Nephron (organoid): ENCODE measurements at regions not wholly inside any gene's neighbourhood (a gene's known extent, or its start where the extent isn't known, plus 50 kb on each side); places are given as distances from the start of the nearest gene placed in this dataset.

ENCODE experiments used
- H3K27ac Mint-ChIP-seq, 3 experiments: 2 replicates each; pipeline ENCODE4 v1.8.0; 2020; ENCODE audit warnings: mixed read lengths in 3 of 3, mild to moderate bottlenecking in 2 of 3, moderate library complexity in 1 of 3
- H3K27me3 Mint-ChIP-seq: 2 replicates; pipeline ENCODE4 v1.8.0; 2021; ENCODE audit warnings: low read depth, mild to moderate bottlenecking, moderate library complexity, mixed read lengths
- H3K36me3 Mint-ChIP-seq: 2 replicates; pipeline ENCODE4 v1.8.0; 2020; ENCODE audit warnings: low read depth, mixed read lengths
- H3K4me1 Mint-ChIP-seq: 2 replicates; pipeline ENCODE4 v1.8.0; 2020; ENCODE audit warnings: mixed read lengths
- H3K4me3 Mint-ChIP-seq, 3 experiments: 2 replicates each; pipeline ENCODE4 v1.8.0; 2020; ENCODE audit warnings: mild to moderate bottlenecking in 3 of 3, mixed read lengths in 3 of 3, moderate library complexity in 2 of 3
- H3K9me3 Mint-ChIP-seq: 2 replicates; pipeline ENCODE4 v1.8.0; 2020; ENCODE audit warnings: mixed read lengths
- TF ChIP-seq, protein P1 (sequence below), 3 experiments: fragments of 200-600 bp; sonication (generic); IDR thresholded peaks; one replicate each; pipeline ENCODE4 v1.5.0; 2021; ENCODE audit warnings: antibody characterized with exemption in 3 of 3; ENCODE audit not compliant: unreplicated experiment in 3 of 3

DNA sequence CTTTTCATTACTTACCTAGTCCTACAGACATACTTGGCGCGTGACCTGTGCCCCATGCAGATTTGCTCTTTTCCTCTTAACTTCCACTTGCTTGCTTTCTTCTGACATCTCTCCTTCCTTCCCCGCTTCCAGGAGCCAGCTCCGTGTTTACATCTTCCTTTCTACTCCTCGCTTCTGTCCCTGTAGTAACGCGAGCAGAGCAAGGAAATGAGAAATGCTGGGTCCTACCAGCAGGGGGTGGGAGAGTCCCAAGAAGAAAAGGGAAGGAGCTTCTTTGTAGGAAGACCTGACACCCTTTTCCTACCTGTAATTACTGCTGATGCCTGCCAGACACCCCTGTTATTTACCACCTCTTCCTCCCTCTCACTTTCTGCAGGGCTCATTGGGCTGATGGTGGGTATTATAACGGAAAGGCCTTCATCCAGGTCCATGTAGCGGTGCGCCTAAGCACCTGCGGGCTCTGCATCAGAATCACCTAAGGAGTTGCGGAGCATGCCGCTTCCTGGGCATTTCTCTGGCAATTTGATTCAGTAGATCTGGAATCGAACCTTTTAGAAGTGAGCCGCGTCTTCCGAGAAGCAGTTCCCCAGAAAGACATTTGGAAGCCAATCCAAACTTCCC lies 1260.8 kb upstream of the WWC1 start:
- Mint-ChIP-seq H3K9me3 (no peaks in the 10 kb centered on the region), H3K4me3 (no peak overlapping the region), H3K4me1 (peaks cover 6% of the 10 kb centered on the region), H3K36me3 (no peaks in the 10 kb centered on the region), H3K27me3 (no peaks in the 10 kb centered on the region), H3K27ac (no peak overlapping the region)
- TF ChIP-seq, protein P1, sequence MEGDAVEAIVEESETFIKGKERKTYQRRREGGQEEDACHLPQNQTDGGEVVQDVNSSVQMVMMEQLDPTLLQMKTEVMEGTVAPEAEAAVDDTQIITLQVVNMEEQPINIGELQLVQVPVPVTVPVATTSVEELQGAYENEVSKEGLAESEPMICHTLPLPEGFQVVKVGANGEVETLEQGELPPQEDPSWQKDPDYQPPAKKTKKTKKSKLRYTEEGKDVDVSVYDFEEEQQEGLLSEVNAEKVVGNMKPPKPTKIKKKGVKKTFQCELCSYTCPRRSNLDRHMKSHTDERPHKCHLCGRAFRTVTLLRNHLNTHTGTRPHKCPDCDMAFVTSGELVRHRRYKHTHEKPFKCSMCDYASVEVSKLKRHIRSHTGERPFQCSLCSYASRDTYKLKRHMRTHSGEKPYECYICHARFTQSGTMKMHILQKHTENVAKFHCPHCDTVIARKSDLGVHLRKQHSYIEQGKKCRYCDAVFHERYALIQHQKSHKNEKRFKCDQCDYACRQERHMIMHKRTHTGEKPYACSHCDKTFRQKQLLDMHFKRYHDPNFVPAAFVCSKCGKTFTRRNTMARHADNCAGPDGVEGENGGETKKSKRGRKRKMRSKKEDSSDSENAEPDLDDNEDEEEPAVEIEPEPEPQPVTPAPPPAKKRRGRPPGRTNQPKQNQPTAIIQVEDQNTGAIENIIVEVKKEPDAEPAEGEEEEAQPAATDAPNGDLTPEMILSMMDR (IDR thresholded peaks at IDR 0.05; ENCODE audit: unreplicated experiment in 3 of 3) = peak in 1 of 3 experiments; percentile 18

DNA sequence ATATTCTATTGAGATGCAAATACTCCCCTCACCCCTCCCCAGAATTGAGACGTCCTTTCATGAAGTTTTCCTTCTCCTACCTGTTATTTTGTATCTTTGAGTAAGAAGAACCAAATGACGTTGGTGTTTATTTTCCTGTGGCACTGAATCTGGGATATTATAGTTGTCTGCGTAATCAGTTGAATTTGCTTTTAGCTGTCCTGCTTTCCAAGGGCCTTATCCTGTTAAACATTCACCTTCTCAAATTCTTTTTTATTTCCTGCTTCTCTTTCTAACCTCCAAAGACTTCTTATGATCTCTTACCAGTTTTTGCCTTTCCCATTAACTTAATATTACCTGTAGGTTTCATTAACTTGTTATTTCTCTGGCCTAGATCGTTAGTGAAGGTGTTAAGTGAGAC lies 1254.9 kb upstream of the WWC1 start:
- TF ChIP-seq, protein P1 (IDR thresholded peaks at IDR 0.05; ENCODE audit: unreplicated experiment in 3 of 3) = no peak
- no peak overlapping the region for H3K4me3 Mint-ChIP-seq
- no peaks in the 10 kb centered on the region for H3K9me3 Mint-ChIP-seq
- no peaks in the 10 kb centered on the region for H3K27me3 Mint-ChIP-seq
- H3K4me1 Mint-ChIP-seq = peaks cover 3% of the 10 kb centered on the region
- no peaks in the 10 kb centered on the region for H3K36me3 Mint-ChIP-seq
- no peak overlapping the region for H3K27ac Mint-ChIP-seq

GRCh38 chr5:167049043-167049663 lies 1242.3 kb upstream of the WWC1 start:
- H3K27ac Mint-ChIP-seq = no peak overlapping the region
- no peaks in the 10 kb centered on the region for H3K27me3 Mint-ChIP-seq
- H3K4me1 Mint-ChIP-seq = no peaks in the 10 kb centered on the region
- no peaks in the 10 kb centered on the region for H3K9me3 Mint-ChIP-seq
- TF ChIP-seq, protein P1 (IDR thresholded peaks at IDR 0.05; ENCODE audit: unreplicated experiment in 3 of 3) = peak; percentile 57 to 66 (median 63)
- no peak overlapping the region for H3K4me3 Mint-ChIP-seq
- no peaks in the 10 kb centered on the region for H3K36me3 Mint-ChIP-seq

DNA sequence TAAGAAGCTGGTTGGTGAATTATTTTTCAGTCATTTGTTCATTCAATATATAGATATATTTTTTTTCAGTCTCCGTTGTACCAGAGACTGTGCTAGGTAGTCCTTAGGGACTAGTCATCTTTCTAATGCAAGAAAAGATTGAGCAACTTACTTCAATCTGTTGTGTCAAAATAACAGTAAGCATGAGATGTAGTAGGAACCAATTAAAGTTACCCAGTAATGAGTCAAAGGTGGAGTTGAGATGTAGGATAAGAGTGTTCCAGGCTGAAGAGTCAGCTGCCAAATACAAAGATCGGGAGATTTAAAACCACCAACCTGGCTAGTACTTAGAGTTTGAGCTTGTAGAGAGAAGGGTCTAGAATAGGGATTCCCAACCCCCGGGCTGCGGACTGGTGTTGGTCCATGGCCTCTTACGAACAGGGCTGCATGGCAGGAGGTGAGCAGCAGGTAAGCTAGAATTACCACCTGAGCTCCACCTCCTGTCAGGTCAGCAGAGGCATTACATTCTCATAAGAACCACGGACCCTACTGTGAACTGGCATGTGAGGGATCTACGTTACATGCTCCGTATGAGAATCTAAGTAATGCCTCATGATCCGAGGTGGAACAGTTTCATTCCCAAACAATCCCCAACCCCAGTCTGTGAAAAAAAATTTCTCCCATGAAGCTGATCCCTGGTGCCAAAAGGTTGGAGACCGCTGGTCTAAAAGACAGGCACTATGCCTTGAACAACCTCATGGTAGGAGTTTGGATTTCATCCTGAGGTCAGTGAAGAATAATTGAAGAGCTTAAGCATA lies 1241.5 kb upstream of the WWC1 start:
- TF ChIP-seq, protein P1 (IDR thresholded peaks at IDR 0.05; ENCODE audit: unreplicated experiment in 3 of 3) = no peak
- no peak overlapping the region for H3K27ac Mint-ChIP-seq
- no peaks in the 10 kb centered on the region for H3K36me3 Mint-ChIP-seq
- H3K9me3 Mint-ChIP-seq = peaks cover 5% of the 10 kb centered on the region
- H3K4me3 Mint-ChIP-seq = no peak overlapping the region
- no peaks in the 10 kb centered on the region for H3K4me1 Mint-ChIP-seq
- no peaks in the 10 kb centered on the region for H3K27me3 Mint-ChIP-seq

GRCh38 chr5:167050568-167051401 lies 1240.7 kb upstream of the WWC1 start:
- Mint-ChIP-seq H3K4me1 (no peaks in the 10 kb centered on the region), H3K27ac (no peak overlapping the region), H3K4me3 (no peak overlapping the region), H3K9me3 (peaks cover 8% of the 10 kb centered on the region), H3K36me3 (no peaks in the 10 kb centered on the region), H3K27me3 (no peaks in the 10 kb centered on the region)
- TF ChIP-seq, protein P1 (IDR thresholded peaks at IDR 0.05; ENCODE audit: unreplicated experiment in 3 of 3) = no peak
